DMS 273 treated with DMSO at 0.1 percent for 48 hours (cell line): ENCODE measurements at regions not wholly inside any gene's neighbourhood (a gene's known extent, or its start where the extent isn't known, plus 50 kb on each side); places are given as distances from the start of the nearest gene placed in this dataset.
"Not testable (repeated sequence)": the region's sequence is repeated elsewhere in the genome, so short reads cannot be mapped to it uniquely, and the experiment has no call there.

Experiments used
- DNase-seq: peaks from one replicate; lab custom pipeline; 2025; lab: John Stamatoyannopoulos, UW

- no peak for DNase-seq
These were observed 124.0 kb upstream of the ZCCHC13 start for GRCh38 chrX:74179990-74180389.

GRCh38 chrX:74179499-74179898 lies 124.5 kb upstream of the ZCCHC13 start:
- no peak for DNase-seq

GRCh38 chrX:74179071-74179470 lies 124.9 kb upstream of the ZCCHC13 start:
- no peak for DNase-seq

GRCh38 chrX:74178536-74178935 lies 125.4 kb upstream of the ZCCHC13 start:
- no peak for DNase-seq

- no peak for DNase-seq
These were observed 132.5 kb upstream of the ZCCHC13 start for GRCh38 chrX:74171465-74171864.

GRCh38 chrX:74162199-74162598 lies 141.8 kb upstream of the ZCCHC13 start:
- no peak for DNase-seq

- DNase-seq, result no peak
These were observed 143.2 kb upstream of the ZCCHC13 start for GRCh38 chrX:74160816-74161215.

- DNase-seq, result no peak
These were observed 143.6 kb upstream of the ZCCHC13 start for GRCh38 chrX:74160358-74160757.

GRCh38 chrX:74147439-74147838 lies 156.5 kb upstream of the ZCCHC13 start:
- no peak for DNase-seq

- no peak for DNase-seq
These were observed 165.0 kb upstream of the ZCCHC13 start for GRCh38 chrX:74138943-74139342.

- DNase-seq, result no peak
These were observed 170.7 kb upstream of the ZCCHC13 start for GRCh38 chrX:74133156-74133796.

GRCh38 chrX:74132280-74132679 lies 171.7 kb upstream of the ZCCHC13 start:
- no peak for DNase-seq

- peak; percentile 23 for DNase-seq
These were observed 184.7 kb upstream of the ZCCHC13 start for GRCh38 chrX:74119016-74119910.

GRCh38 chrX:74117962-74118902 lies 185.7 kb upstream of the ZCCHC13 start:
- DNase-seq, result no peak

- no peak for DNase-seq
These were observed 192.7 kb upstream of the ZCCHC13 start for GRCh38 chrX:74111245-74111644.

- no peak for DNase-seq
These were observed 196.3 kb upstream of the ZCCHC13 start for GRCh38 chrX:74107666-74108065.

- no peak for DNase-seq
These were observed 199.5 kb upstream of the ZCCHC13 start for GRCh38 chrX:74104356-74105015.

- not testable (repeated sequence) for DNase-seq
These were observed 205.6 kb upstream of the ZCCHC13 start for GRCh38 chrX:74098407-74098806.

GRCh38 chrX:74090049-74090448 lies 213.9 kb upstream of the ZCCHC13 start:
- no peak for DNase-seq

- no peak for DNase-seq
These were observed 218.2 kb upstream of the ZCCHC13 start for GRCh38 chrX:74085642-74086236.

- no peak for DNase-seq
These were observed 223.8 kb upstream of the ZCCHC13 start for GRCh38 chrX:74080165-74080564.
